Esophagus squamous epithelium (tissue), 4 donors: ENCODE measurements at regions not wholly inside any gene's neighbourhood (a gene's known extent, or its start where the extent isn't known, plus 50 kb on each side); places are given as distances from the start of the nearest gene placed in this dataset.

Source experiments
- POLR2A ChIP-seq, 4 donors: fragments of 450-650 bp; IDR thresholded peaks; one replicate each; pipeline ENCODE4 v1.6.1; 2017; ENCODE audit warnings: antibody characterized with exemption in 4 of 4, mild to moderate bottlenecking in 4 of 4, moderate library complexity in 3 of 4
- TF ChIP-seq, protein P1 (sequence below), 6 experiments: fragments of 450-650 bp in 4 of 6; fragments of 200-600 bp in 2 of 6; sonication (generic) in 2 of 6; IDR thresholded peaks; one replicate each; pipeline ENCODE4 v1.5.1; 2016 to 2019; ENCODE audit warnings: antibody characterized with exemption in 6 of 6, mild to moderate bottlenecking in 4 of 6, moderate library complexity in 4 of 6

DNA sequence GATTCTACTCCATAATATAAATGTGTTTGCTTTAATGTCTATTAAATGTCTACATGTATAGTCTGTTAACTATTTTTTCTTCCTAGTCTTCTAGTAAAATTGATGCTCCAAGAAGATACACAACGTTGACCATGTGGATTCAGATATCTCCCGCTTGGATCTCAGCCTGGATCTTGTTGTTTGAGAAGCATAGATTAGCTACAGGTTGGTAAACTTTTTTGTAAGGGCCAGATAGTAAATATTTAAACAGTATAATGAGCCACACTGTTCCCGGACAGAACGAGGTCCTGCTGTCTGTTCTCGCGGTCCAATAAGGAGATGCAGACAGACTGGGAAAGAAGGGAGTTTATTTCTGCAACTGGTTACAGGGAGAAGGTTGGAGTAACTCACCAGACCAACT, 86.2 kb upstream of the IL12B start:
- TF ChIP-seq, protein P1, sequence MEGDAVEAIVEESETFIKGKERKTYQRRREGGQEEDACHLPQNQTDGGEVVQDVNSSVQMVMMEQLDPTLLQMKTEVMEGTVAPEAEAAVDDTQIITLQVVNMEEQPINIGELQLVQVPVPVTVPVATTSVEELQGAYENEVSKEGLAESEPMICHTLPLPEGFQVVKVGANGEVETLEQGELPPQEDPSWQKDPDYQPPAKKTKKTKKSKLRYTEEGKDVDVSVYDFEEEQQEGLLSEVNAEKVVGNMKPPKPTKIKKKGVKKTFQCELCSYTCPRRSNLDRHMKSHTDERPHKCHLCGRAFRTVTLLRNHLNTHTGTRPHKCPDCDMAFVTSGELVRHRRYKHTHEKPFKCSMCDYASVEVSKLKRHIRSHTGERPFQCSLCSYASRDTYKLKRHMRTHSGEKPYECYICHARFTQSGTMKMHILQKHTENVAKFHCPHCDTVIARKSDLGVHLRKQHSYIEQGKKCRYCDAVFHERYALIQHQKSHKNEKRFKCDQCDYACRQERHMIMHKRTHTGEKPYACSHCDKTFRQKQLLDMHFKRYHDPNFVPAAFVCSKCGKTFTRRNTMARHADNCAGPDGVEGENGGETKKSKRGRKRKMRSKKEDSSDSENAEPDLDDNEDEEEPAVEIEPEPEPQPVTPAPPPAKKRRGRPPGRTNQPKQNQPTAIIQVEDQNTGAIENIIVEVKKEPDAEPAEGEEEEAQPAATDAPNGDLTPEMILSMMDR (IDR thresholded peaks at IDR 0.05): no peak
- TF ChIP-seq POLR2A (IDR thresholded peaks at IDR 0.05): no peak
